DND-41 (cell line): ENCODE measurements at regions not wholly inside any gene's neighbourhood (a gene's known extent, or its start where the extent isn't known, plus 50 kb on each side); places are given as distances from the start of the nearest gene placed in this dataset.

Experiments used
- ATAC-seq: fragments of 200-7000 bp; cut with Tn5 transposase; 3 replicates; pipeline ENCODE4 v1.9.1; 2021; ENCODE audit warnings: low read depth; ENCODE audit not compliant: insufficient read depth
- DNase-seq: peaks from one replicate; pipeline ENCODE4 v3.0.0-alpha.2; 2020
- H2AFZ ChIP-seq: 2 replicates; pipeline ENCODE4 v1.6.0; 2012; ENCODE audit warnings: low read depth, low read length
- H3K27ac ChIP-seq: 2 replicates; pipeline ENCODE4 v1.5.1; 2012; ENCODE audit warnings: low read length, inconsistent platforms
- H3K27me3 ChIP-seq: fragments of 200-600 bp; sonication (generic); 2 replicates; pipeline ENCODE4 v1.6.0; 2012; ENCODE audit warnings: low read length, mild to moderate bottlenecking, inconsistent platforms; ENCODE audit not compliant: insufficient read depth, poor library complexity
- H3K36me3 ChIP-seq: 2 replicates; pipeline ENCODE4 v1.5.1; 2012; ENCODE audit warnings: low read length, inconsistent platforms; ENCODE audit not compliant: insufficient read depth
- H3K4me1 ChIP-seq: 2 replicates; pipeline ENCODE4 v1.5.1; 2012; ENCODE audit warnings: mild to moderate bottlenecking, low read length; ENCODE audit not compliant: insufficient read depth
- H3K4me2 ChIP-seq: 2 replicates; pipeline ENCODE4 v1.6.0; 2012; ENCODE audit warnings: mild to moderate bottlenecking, moderate library complexity, low read length, inconsistent platforms; ENCODE audit not compliant: insufficient read depth
- H3K4me3 ChIP-seq, 2 experiments: fragments of 200-600 bp in 1 of 2; shearing (Covaris generic) in 1 of 2; 2 replicates each; pipeline ENCODE4 v1.5.1; 2012 to 2016; ENCODE audit warnings: inconsistent platforms in 2 of 2, low read length in 2 of 2, mild to moderate bottlenecking in 2 of 2, low read depth in 1 of 2, moderate library complexity in 1 of 2
- H3K79me2 ChIP-seq: 2 replicates; pipeline ENCODE4 v1.6.0; 2012; ENCODE audit warnings: low read length, inconsistent platforms; ENCODE audit not compliant: insufficient read depth
- H3K9ac ChIP-seq: 2 replicates; pipeline ENCODE4 v1.6.0; 2012; ENCODE audit warnings: low read depth, mild to moderate bottlenecking, inconsistent platforms, low read length, moderate library complexity
- H3K9me3 ChIP-seq: 2 replicates; pipeline ENCODE4 v1.5.1; 2012; ENCODE audit warnings: low read length, moderate library complexity, mild to moderate bottlenecking, inconsistent platforms; ENCODE audit not compliant: insufficient read depth, severe bottlenecking
- H4K20me1 ChIP-seq: 2 replicates; pipeline ENCODE4 v1.6.0; 2012; ENCODE audit warnings: low read length; ENCODE audit not compliant: insufficient read depth
- EZH2 ChIP-seq: IDR thresholded peaks from 3 replicates; pipeline ENCODE4 v1.6.1; 2012; ENCODE audit warnings: borderline replicate concordance, low read depth, mild to moderate bottlenecking, moderate library complexity, low read length, inconsistent platforms; ENCODE audit not compliant: severe bottlenecking
- TF ChIP-seq, protein P1 (sequence below): IDR thresholded peaks from 2 replicates; pipeline ENCODE4 v1.5.1; 2012; ENCODE audit warnings: borderline replicate concordance, low read length, moderate library complexity, mild to moderate bottlenecking; ENCODE audit not compliant: poor library complexity, severe bottlenecking; ENCODE audit errors: extremely low read depth

DNA sequence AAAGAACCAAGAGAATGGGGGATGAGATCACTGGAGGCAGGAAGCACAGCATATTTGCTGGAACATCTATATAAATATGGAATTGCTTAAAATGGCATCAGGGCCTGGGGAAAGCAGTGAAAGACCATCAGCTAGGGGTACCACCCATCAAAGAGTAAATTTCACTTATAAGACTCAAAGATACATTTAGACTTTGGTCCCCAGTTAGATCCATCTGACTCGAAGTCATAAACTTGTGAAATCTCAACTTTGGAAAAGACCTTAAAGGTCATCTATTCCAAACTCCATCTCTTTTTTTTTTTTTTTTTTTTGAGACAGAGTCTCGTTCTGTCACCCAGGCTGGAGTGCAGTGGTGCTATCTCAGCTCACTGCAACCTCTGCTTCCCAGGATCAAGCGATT lies 109.8 kb downstream of the UNC5CL start:
- no peak overlapping the region for H2AFZ ChIP-seq
- H3K36me3 ChIP-seq = no peaks in the 10 kb centered on the region
- TF ChIP-seq, protein P1, sequence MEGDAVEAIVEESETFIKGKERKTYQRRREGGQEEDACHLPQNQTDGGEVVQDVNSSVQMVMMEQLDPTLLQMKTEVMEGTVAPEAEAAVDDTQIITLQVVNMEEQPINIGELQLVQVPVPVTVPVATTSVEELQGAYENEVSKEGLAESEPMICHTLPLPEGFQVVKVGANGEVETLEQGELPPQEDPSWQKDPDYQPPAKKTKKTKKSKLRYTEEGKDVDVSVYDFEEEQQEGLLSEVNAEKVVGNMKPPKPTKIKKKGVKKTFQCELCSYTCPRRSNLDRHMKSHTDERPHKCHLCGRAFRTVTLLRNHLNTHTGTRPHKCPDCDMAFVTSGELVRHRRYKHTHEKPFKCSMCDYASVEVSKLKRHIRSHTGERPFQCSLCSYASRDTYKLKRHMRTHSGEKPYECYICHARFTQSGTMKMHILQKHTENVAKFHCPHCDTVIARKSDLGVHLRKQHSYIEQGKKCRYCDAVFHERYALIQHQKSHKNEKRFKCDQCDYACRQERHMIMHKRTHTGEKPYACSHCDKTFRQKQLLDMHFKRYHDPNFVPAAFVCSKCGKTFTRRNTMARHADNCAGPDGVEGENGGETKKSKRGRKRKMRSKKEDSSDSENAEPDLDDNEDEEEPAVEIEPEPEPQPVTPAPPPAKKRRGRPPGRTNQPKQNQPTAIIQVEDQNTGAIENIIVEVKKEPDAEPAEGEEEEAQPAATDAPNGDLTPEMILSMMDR = no peak
- no peak for TF ChIP-seq EZH2
- no peak overlapping the region for H3K4me3 ChIP-seq
- no peak overlapping the region for H3K4me2 ChIP-seq
- ATAC-seq (no peak), DNase-seq (no peak)
- H3K27me3 ChIP-seq = peaks cover 10% of the 10 kb centered on the region
- no peaks in the 10 kb centered on the region for H3K4me1 ChIP-seq
- H3K9me3 ChIP-seq = no peaks in the 10 kb centered on the region
- H3K27ac ChIP-seq = no peak overlapping the region
- no peaks in the 10 kb centered on the region for H3K79me2 ChIP-seq
- no peak overlapping the region for H3K9ac ChIP-seq
- H4K20me1 ChIP-seq = no peaks in the 10 kb centered on the region

DNA sequence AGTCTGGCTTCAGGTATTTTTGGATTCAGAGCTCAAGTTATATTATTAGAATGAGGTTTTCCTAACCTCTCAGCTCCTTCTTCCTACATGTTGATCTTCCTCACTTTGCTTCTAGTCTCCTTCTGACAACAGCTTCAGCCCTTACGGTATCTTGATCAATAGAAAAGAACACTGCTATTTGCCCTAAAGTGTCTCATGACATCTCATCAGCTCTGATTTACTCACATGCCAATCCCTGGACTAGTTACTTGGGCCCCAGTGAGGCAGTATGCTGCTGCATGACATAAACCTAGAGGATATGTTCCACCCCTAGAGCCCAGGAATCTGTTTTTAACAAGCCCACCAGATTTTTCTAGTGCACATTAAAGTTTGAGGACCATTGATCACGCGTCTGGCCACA lies 110.3 kb downstream of the UNC5CL start:
- Histone ChIP-seq H4K20me1 (no peaks in the 10 kb centered on the region), H3K9ac (no peak overlapping the region), H3K27ac (no peak overlapping the region), H3K79me2 (no peaks in the 10 kb centered on the region), H3K27me3 (peaks cover 10% of the 10 kb centered on the region), H3K9me3 (no peaks in the 10 kb centered on the region), H3K36me3 (no peaks in the 10 kb centered on the region), H3K4me1 (no peaks in the 10 kb centered on the region), H2AFZ (no peak overlapping the region), H3K4me2 (no peak overlapping the region), H3K4me3 (no peak overlapping the region)
- no peak for ATAC-seq
- no peak for TF ChIP-seq EZH2
- no peak for DNase-seq

DNA sequence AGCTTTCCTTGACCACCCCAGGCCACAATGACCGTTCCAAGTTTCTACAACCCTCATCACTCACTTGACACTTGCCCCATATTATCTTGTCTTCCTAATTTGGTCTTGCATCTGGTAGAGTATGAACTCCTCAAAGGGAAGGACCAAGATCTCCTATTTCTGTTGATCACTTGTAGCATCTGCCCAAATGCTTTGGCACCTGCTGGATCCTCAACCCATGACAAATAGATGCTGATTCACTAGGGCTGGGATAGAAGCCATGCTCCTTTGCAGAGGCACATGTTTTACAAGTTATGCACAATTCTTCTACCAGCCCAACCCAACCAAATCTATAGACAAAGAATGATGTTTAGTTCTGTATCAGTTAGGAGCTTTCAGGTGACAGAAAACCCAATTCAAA lies 110.7 kb downstream of the UNC5CL start:
- Histone ChIP-seq H2AFZ (no peak overlapping the region), H3K4me3 (no peak overlapping the region), H3K27me3 (peaks cover 10% of the 10 kb centered on the region), H3K4me2 (no peak overlapping the region), H3K9ac (no peak overlapping the region), H3K27ac (no peak overlapping the region), H4K20me1 (0 out of 2 replicates have a peak, but pooled peaks cover 2% of the 10 kb centered on the region), H3K79me2 (no peaks in the 10 kb centered on the region), H3K4me1 (no peaks in the 10 kb centered on the region), H3K9me3 (no peaks in the 10 kb centered on the region), H3K36me3 (no peaks in the 10 kb centered on the region)
- no peak for DNase-seq
- TF ChIP-seq, protein P1 = no peak
- no peak for ATAC-seq

DNA sequence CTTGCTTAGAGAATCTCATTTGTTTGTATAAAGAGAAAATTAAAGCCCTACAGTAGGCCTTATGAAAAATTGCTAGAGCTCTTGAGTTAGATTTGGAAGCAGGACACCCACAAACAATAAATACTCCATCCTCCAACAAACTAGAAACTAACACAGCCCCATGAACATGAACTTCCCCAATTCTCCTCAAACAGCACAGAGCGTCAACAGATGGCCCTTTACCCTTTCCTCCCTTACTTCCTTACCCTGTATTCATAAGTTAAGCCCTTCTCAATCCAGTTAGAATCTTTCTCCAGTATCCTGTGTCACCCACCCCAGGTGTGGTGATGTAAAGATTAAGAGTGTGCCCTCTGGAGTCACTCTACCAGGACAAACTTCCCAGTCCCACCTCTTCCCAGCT lies 113.7 kb downstream of the UNC5CL start:
- H3K4me3 ChIP-seq = no peak overlapping the region
- H3K4me2 ChIP-seq = no peak overlapping the region
- DNase-seq = no peak

More for the DNA sequence above, 113.7 kb downstream of the UNC5CL start:
- H2AFZ ChIP-seq = no peak overlapping the region
- 0 out of 2 replicates have a peak, but pooled peaks cover 3% of the 10 kb centered on the region for H4K20me1 ChIP-seq
- no peaks in the 10 kb centered on the region for H3K9me3 ChIP-seq
- H3K27ac ChIP-seq = no peak overlapping the region
- TF ChIP-seq, protein P1 = no peak
- no peak for TF ChIP-seq EZH2
- no peaks in the 10 kb centered on the region for H3K36me3 ChIP-seq
- peaks cover 12% of the 10 kb centered on the region for H3K27me3 ChIP-seq
- no peaks in the 10 kb centered on the region for H3K79me2 ChIP-seq
- H3K4me1 ChIP-seq = no peaks in the 10 kb centered on the region
- ATAC-seq = no peak
- H3K9ac ChIP-seq = no peak overlapping the region
